Lower leg skin (tissue), 3 donors: ENCODE measurements at regions not wholly inside any gene's neighbourhood (a gene's known extent, or its start where the extent isn't known, plus 50 kb on each side); places are given as distances from the start of the nearest gene placed in this dataset.

Experiments used
- CTCF ChIP-seq, 3 donors: fragments of 450-650 bp; IDR thresholded peaks; one replicate each; pipeline ENCODE4 v1.5.1; 2016; ENCODE audit warnings: antibody characterized with exemption in 3 of 3, mild to moderate bottlenecking in 3 of 3, moderate library complexity in 2 of 3
- POLR2A ChIP-seq, 2 donors: fragments of 450-650 bp; IDR thresholded peaks; one replicate each; pipeline ENCODE4 v1.6.1; 2016 to 2017; ENCODE audit warnings: antibody characterized with exemption in 2 of 2, mild to moderate bottlenecking in 1 of 2, moderate library complexity in 1 of 2

GRCh38 chr2:62568074-62568473 lies 62.1 kb upstream of the TMEM17 start:
- TF ChIP-seq CTCF (IDR thresholded peaks at IDR 0.05) (no peak), POLR2A (IDR thresholded peaks at IDR 0.05) (no peak)
